ENCODE measurements at regions not wholly inside any gene's neighbourhood (a gene's known extent, or its start where the extent isn't known, plus 50 kb on each side); places are given as distances from the start of the nearest gene placed in this dataset.
"Not testable (repeated sequence)": the region's sequence is repeated elsewhere in the genome, so short reads cannot be mapped to it uniquely, and the experiment has no call there.

- intact Hi-C loops (cut with DNase I): no loop called here
- no peak for DNase-seq
Measured at GRCh38 chr21:23639721-23640120, 1967.6 kb downstream of the MRPL39 start.

DNA sequence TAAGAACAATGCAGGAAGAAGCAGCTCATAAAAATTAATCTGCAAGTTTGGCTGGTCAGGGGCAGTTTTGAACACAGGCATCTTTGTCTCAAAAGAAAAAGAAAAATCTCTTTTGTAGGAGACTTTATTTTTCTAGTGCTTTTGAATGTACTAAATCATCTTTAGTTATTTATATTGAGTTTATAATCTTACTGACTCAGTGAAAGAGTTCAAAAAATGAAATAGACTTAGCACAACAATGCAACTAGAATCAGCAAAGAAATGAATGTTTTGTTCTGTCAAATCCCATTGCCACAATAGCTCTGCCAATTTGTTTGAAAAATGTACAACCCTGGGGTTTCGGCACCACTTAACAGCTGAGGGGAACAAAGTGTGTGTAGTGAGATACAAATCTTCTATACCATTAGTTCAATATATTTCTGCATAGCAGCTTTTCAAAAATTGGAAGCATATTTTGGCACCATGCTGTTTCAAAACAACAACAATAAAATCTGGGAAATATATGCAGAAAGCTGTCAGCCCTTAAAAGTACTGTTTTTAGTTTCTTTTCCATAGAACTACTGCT is 1969.1 kb downstream of the MRPL39 start:
- intact Hi-C loops (cut with DNase I): no loop called here
- DNase-seq: no peak

DNA sequence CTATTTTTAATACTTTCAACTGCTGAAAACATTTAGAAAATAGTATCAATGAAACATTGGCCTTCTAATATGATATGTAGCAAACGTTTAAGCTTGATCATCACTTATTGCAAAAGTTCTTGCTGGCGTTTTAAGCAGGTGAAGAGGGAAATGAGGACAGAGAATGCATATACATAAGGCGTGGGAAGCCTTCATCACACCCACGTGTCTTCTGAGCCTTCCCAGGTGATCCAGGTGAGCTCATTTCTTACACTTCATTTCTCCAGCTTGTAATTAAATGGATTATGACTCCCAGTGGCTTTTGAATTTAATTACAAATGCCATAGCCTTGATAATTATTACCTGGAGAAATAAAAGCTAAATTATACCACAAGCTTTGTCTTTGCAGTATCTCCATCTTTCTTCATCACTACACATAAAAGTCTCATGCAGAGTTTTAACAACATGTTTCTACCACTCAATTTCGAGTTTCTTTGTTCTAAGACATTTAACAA is 1973.8 kb downstream of the MRPL39 start:
- intact Hi-C loops (cut with DNase I): no loop called here
- peak in 35 of 42 donors; percentile 5 to 76 (median 42) for DNase-seq

- DNase-seq: no peak
- intact Hi-C loops (cut with DNase I): no loop called here
Measured at GRCh38 chr21:23624281-23624680, 1983.0 kb downstream of the MRPL39 start.

- no peak for DNase-seq
- intact Hi-C loops (cut with DNase I): no loop called here
Measured at GRCh38 chr21:23613014-23613413, 1994.3 kb downstream of the MRPL39 start.

- DNase-seq: no peak
- intact Hi-C loops (cut with DNase I): no loop called here
Measured at GRCh38 chr21:23612210-23612609, 1995.1 kb downstream of the MRPL39 start.

- intact Hi-C loops (cut with DNase I): no loop called here
- no peak for DNase-seq
Measured at GRCh38 chr21:23607782-23608431, 1999.4 kb downstream of the MRPL39 start.

DNA sequence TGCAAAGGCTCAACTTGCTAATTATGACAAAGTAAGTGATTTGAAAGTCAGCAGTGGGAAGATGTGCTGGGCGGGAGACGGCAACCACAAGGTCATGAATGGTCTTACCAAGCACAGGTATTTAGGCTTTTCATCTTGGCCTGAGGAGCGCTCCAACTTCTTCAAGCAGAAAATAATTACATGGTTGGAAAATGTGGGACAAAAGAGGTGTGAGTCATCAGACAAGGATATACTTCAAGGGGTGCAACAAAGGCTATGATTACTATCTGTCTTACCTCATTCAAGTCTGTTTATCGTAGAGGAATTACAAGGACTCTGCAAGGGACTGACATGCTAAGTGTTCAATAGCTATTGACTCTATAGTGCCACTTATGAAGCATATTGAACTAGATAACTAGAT is 2005.7 kb downstream of the MRPL39 start:
- intact Hi-C loops (cut with DNase I): no loop called here
- no peak for DNase-seq

- intact Hi-C loops (cut with DNase I): no loop called here
- DNase-seq: no peak
Measured at GRCh38 chr21:23593582-23593981, 2013.7 kb downstream of the MRPL39 start.

- DNase-seq: no peak
- intact Hi-C loops (cut with DNase I): no loop called here
Measured at GRCh38 chr21:23585419-23585818, 2021.9 kb downstream of the MRPL39 start.

- DNase-seq: no peak
- intact Hi-C loops (cut with DNase I): no loop called here
Measured at GRCh38 chr21:23579573-23579972, 2027.7 kb downstream of the MRPL39 start.

- intact Hi-C loops (cut with DNase I): no loop called here
- no peak for DNase-seq
Measured at GRCh38 chr21:23578027-23578426, 2029.3 kb downstream of the MRPL39 start.

- DNase-seq: no peak
- intact Hi-C loops (cut with DNase I): no loop called here
Measured at GRCh38 chr21:23574932-23575331, 2032.3 kb downstream of the MRPL39 start.

DNA sequence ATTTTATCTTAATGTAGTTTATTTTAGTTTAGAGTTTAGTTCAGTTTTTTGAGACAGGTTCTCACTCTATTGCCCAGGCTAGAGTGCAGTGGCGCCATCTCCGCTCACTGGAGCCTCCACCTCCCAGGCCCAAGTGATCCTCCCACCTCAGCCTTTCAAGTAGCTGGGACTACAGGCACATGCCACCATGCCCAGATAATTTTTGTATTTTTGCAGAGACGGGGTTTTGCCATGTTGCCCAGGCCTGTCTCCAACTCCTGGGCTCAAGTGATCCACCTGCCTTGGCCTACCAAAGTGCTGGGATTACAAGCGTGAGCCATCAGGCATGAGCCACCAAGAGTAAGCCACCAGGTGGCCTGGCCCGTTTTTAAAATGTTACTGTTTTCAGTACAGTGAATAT is 2058.4 kb downstream of the MRPL39 start:
- intact Hi-C loops (cut with DNase I): not testable (repeated sequence)

GRCh38 chr21:23543333-23543732 is 2063.9 kb downstream of the MRPL39 start:
- DNase-seq: no peak
- intact Hi-C loops (cut with DNase I): no loop called here

More for the DNA sequence above, 2058.4 kb downstream of the MRPL39 start:
- not testable (repeated sequence) for DNase-seq

DNA sequence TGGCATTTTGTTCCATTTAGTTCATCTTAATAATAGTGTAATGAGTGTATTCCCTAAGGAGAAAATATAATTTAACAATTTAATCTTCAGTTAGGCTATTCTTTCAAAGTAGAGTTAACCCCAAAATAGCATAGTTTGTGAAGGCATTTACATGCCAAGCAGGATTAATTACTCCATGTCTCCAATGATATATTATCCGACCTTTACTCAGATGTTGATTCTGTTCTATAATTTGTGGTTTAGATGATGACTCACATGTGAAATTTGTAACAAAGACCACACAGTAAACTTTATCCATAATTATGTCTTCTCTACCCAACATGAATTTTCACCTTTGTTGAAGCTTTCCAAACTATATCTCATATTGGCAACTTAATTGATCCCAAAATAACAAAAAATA is 2065.2 kb downstream of the MRPL39 start:
- no peak for DNase-seq
- intact Hi-C loops (cut with DNase I): no loop called here

GRCh38 chr21:23541571-23541970 is 2065.7 kb downstream of the MRPL39 start:
- intact Hi-C loops (cut with DNase I): no loop called here
- no peak for DNase-seq

DNA sequence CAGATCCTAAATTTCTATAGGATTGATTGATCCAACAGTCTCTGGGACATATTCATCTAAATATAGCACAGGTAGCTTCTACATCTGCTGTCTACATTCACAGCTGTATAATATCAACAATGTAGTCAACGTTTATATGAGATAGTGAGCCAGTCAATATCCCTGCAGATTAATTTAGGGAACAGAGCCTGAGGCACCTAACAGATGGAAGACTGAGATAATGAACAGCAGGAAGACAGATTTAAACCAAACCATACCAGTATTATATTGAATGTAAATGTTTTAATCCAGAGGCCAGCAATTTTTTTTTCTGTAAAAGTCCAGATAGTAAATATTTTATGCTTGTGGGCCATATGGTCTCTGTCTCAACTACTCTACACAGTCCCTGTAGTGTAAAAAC is 2072.4 kb downstream of the MRPL39 start:
- intact Hi-C loops (cut with DNase I): no loop called here
- no peak for DNase-seq

DNA sequence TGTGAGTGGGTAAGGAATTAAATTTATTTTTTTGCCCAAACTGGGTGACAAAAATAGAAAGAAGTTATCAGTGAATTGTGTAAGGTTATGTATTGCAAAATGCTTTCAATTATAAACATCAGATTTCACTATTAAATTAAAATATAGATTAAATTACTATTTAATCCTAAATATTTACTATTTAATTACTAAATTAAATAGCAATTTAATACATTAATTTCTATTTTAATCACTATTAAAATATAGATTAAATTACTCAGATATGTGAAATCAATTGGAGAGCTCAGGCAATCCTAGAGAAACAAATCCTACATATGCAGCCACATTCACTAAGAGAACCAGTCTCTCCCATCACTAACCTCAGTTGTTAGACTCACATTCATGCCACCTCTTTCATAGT is 2075.8 kb downstream of the MRPL39 start:
- DNase-seq: no peak
- intact Hi-C loops (cut with DNase I): no loop called here

DNA sequence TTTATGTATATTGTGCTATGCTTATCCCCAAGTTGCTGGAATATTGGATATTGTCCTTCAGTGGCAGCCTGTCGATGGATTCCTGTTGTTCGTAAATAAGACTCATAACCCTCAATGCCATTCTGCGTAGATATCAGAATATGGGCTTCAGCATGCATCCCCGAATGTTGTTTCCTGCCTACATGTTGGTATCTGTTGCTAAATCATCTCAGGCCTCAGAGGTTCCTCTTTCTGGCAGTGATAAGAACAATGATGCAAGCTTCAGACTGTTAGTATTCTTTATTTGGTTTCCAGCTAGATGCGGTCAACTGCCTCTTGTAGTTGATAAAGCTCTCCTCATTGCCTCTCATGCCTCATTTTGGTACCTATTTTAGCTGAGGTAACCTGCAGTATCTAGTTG is 2082.6 kb downstream of the MRPL39 start:
- intact Hi-C loops (cut with DNase I): no loop called here
- DNase-seq: no peak

DNA sequence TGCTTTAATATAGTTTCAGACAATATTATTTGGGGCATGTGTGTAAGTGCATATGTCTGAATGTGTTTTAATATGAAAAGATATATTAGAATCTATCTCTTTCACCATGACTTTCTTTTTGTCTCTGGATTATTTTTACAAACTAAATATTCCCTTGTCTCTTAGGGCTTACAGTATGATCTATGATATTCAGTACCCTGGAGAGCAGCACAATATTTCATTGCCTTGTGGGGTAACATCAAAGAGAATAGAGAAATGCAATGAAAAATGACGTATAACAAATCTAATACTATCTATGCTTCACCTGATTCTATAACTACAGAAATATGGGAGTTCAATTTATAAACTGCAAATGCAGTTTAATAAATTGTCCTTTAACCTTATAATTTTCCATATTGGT is 2084.5 kb downstream of the MRPL39 start:
- DNase-seq: no peak
- intact Hi-C loops (cut with DNase I): no loop called here
